SH-SY5Y (cell line): ENCODE measurements at regions not wholly inside any gene's neighbourhood (a gene's known extent, or its start where the extent isn't known, plus 50 kb on each side); places are given as distances from the start of the nearest gene placed in this dataset.

Source experiments
- GATA2 ChIP-seq: IDR thresholded peaks from 2 replicates; pipeline ENCODE4 v1.6.1; 2011; ENCODE audit warnings: mild to moderate bottlenecking, low read depth, low read length
- GATA3 ChIP-seq: IDR thresholded peaks from 2 replicates; pipeline ENCODE4 v1.6.1; 2011; ENCODE audit warnings: low read depth, mild to moderate bottlenecking, low read length, moderate library complexity

DNA sequence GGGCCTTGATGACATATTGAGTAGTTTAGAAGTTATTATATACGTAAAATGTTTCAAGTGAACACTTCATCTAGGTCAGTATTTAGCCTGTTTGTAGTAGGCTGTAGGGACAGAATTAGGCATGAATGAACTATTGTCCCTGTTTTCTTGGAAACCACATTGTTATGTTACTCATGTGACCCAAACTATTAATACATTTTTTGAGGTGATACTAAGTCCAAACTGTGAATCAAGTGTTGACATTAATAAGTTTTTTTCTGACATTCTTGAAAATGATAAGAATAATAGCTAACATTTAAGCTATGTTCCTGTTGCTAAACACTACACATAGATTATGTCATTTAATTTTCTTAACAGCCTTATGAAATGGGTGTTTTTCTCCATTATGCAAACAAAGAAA is 1642.7 kb upstream of the WWC1 start:
- no peak for TF ChIP-seq GATA3
- TF ChIP-seq GATA2, result no peak

DNA sequence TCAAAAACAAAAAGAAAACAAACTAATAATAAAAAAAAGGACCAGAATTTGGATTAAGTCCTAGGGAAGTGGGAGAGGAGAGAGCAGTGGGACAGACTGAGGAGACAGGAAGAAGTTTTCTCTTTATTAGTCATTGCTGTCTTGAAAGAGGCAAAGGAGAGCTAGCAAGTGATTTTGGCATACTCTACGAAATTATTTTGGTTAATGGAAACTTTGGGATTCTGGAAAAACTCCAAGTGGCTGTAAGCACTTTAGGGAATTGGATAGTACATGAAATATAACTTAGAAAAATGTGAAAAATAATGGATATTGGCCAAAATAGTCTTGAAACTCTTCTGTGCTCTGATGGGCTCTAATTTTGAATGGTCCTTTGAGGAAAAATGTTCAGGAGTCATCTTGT is 1641.8 kb upstream of the WWC1 start:
- no peak for TF ChIP-seq GATA2
- no peak for TF ChIP-seq GATA3

DNA sequence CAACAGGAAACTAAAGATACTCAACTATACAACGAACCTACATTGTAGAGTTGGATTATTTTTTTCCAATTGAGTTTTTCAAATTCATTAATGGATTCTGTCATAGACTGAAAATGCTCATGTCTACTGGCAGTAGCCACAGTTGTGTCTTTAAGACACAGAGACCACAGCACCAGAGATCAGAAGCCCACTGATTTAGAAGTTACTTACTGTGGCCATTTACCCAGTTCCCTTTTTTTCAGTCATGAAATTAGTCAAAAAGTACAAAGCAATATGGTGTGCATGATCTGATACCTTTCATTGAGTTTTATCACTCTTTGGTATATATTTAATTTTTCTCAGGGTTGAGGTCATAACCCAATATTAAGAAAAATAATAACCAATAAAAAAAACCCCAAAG is 1640.2 kb upstream of the WWC1 start:
- TF ChIP-seq GATA2, result no peak
- TF ChIP-seq GATA3, result no peak

DNA sequence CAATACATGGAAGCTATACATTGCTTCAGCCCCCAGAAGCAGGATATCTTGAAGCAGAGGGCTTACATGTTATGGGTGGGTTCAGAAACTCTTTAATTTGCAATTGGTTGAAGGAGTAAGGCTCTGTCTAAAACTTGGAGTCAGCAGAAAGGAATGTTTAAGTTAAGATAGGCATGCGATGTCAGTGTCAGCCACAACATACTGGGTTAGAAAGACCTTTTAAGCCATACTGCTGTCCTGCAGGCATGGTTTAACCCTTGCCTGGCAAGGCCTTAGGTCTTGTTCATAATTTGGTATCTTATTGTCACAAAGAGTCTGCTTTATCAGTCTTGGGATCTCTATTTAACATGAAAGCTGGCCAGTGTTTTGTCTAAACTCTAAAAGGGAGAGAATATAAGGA is 1619.6 kb upstream of the WWC1 start:
- TF ChIP-seq GATA2, result no peak
- no peak for TF ChIP-seq GATA3

DNA sequence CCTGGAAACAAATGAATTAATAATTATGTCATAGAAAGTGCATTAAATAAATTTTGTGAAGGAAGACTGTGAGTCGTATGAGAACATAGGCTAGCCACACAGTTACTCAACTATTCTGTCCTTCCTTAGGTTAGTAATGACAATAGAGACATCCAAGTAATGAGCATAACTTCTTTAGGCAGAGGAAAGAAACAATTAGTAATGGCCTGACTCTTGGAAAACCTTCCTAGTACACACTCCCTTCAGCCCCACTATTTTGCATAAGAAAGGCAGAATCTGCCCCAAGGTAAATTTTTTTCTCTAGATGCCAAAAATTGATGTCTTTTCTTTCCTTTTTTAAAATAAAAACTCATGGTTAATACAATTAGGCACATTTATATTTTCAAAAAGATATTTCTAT is 1619.0 kb upstream of the WWC1 start:
- TF ChIP-seq GATA2 (no peak), GATA3 (no peak)

DNA sequence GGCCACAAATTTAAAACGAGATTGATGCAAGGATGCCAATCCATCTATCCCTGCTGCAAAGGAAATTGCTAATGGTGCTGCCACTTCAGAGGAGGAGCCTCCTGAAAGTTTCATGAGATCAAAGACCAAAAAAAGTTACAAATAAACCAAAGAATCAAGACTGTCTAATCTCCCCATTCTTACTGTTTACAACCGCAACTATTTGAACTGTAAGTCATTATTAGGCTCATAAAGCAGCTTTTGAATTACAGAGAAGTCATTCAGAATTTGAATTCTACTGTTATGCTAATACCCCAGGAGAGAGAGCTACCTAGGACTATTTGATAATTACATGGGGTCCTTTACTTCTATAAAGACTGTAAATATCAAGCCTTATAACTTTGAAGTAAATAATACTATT is 1613.6 kb upstream of the WWC1 start:
- TF ChIP-seq GATA2 (no peak), GATA3 (no peak)

DNA sequence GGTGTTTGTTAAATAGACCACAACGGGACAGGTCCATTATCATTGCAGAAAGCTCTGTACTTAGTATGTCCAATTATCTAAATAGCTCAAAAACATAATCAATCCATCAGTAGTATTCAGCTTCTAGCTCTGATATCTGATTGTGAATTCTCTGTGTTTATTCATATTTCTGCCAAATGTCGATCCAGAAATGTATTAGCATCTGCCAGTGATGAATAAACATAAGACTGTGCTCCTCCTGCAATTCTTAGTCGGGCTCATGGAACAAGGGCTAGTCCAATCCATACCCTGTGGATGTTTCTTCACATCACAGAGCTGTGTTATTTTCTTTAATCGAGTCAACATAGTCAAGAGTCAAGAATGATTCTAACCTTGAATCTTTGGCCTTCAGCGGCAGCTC is 1612.1 kb upstream of the WWC1 start:
- TF ChIP-seq GATA3 (no peak), GATA2 (no peak)

DNA sequence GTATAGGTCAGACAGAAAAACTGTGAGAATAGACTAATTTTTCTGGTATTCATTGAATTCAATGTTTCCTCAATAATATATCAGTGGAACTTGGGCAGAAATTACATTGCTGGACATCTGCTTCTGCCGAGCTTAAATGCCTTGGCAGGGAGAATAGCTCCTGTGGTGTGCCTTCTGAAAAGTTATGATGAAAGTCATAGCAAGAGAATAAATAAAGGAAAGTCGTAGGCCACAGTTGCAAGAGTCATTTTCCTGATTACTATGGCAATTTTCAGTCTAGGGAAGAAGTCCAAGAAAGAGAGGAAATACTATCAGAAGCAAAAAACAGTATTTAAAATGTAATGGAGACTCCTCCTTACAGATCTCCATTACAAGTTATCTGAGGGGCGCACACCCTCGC is 1596.1 kb upstream of the WWC1 start:
- TF ChIP-seq GATA3, result no peak

DNA sequence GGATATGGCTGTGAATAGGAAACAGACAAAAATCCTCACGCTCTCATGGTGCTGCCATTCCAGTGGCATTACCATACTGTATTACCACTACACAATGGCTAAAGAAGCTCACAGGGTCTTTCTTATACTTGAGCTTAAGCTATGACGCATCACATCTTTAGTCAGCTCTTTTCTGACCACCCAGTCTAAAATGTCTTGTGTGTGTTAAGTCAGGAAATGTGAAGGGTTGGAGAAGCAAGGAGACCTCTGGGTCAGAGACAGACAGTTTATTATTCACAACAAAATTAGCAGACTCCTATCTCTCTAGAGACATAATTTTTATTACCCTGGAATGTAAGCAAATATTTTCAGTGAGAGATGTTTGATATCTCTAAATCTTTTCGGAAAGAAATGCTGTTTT is 1583.2 kb upstream of the WWC1 start:
- TF ChIP-seq GATA2 (no peak), GATA3 (no peak)

DNA sequence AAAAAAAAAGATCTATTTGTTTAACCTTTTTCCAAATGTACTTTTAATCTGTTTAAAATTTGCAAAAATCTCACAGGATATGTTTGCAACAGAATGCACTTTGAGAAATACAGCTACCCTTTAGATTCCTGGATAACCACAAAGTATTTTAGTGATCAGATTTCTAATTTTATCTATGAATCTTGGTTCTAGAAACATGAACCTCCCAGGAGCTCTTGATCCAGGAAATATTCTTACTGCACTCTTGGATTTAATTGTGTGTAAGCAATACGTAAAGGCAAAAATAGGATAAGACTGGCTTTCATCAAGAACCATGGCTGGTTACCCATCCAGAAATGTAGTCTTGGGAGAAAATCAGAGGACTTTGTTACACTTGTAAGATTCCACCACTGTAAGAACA is 1581.8 kb upstream of the WWC1 start:
- TF ChIP-seq GATA2 (no peak), GATA3 (no peak)

DNA sequence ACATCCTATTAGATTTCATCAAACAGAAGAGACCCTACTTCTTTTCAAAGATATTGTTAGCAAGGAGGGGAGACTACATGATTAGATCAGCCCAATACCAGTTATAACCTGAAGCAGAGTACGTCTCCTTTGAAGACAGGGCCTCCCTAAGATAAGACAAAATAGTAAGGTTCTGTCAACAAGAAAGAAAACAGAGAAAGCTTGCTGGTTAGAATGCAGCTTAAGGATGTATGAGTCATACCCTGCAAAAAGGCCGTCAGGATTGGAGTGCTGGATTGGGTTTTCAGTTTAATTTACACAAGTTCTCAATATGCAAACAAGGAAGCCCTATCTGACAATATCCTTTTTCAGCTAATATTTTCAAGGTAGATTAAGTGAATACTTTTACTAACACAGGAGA is 1581.2 kb upstream of the WWC1 start:
- no peak for TF ChIP-seq GATA2
- no peak for TF ChIP-seq GATA3

DNA sequence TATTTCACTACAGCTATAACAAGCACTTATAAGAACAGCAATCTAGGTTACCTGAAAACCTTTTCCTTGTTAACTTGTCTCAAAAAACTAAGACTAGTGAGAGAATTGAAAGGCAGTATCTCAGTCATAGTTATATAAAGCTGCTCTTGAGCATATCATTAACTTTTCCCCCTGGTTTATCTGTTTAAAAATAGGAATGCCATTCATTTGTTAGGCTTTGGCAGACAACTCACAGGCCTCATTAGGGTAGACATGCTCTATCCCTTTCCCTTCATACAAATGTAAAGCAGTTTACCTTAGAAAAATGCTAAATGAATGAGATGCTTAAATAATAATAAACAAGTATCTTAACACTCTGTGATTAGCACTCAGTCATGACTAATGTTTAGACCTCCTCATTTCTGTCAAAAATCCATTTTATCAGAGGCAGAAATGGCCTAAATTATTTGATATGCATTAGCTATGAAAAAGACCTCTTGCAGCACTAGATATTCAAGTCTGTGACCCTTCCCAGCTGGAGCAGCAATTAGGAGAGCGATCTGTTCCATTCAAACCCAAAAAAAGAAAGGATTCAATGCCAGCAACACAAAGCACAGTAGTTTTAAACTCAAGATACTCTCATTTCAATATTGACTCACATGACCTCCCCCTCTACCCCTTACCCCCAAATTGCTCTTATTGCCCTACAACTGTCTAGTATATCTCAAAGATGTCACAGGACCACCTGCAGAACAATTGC is 1578.8 kb upstream of the WWC1 start:
- TF ChIP-seq GATA2 (no peak), GATA3 (no peak)

DNA sequence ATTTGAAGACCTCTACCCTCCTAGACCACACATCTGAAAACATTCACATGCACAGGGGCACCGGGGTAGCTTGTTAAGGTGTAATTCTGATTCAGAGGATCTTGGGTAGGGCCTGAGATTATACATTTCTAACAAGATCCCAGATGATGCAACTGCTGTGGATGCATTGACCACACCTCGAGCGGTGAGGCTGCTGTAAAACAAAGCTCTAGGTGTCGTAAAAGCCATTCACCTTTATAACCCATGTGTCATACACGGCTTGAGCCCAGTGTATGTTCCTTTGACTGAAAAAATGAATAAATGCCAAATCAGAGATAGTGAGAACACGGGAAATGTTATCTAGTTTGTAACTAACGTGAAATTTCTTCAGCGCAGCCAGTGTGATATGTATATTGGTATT is 1578.2 kb upstream of the WWC1 start:
- no peak for TF ChIP-seq GATA2
- no peak for TF ChIP-seq GATA3

DNA sequence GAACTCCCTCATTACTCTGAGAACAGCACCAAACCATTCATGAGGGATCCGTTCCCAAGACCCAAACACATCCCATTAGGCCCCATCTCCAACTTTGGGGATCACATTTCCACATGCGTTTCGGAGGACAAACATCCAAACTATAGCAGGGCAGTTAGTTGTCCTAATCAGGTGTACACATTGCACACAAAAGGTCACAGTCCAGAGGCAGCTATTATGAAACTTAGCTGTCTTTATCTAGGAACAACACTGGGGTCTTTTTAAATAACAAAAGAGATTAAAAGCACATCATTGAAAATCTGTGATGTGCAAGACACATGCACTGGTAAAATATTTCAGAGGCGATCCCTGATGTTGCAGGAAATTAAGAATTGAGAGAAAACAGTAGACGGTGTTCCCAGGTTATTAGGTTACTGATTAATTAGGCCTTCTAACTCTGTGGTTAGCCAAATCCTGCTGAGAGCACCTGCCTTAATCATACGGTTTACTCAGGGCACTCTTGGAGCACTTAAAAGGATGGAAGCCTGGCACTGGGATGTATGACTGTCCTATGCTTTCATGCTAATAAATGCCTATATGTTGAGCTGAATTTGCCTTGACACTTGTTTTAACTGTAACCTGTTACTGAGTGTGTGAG is 1574.5 kb upstream of the WWC1 start:
- no peak for TF ChIP-seq GATA2

DNA sequence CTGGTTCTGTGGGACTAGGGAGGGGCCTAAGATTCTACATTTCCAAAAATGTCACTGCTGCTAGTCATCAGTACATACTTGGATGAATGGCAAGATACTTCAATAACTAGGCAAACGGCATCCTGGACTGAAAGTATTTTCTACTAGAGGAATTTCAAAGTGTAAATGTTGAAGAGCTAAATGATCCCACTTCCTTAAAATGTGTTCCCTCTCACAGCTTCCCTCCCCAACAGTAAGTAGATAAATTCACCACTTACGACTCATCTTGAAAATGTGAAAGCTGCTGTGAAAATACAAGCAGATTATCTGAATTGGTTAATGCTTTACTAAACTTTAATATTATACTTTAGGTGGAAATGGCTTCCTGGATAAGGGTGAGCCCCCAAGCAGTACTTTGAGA is 1571.5 kb upstream of the WWC1 start:
- TF ChIP-seq GATA2, result no peak
- no peak for TF ChIP-seq GATA3

DNA sequence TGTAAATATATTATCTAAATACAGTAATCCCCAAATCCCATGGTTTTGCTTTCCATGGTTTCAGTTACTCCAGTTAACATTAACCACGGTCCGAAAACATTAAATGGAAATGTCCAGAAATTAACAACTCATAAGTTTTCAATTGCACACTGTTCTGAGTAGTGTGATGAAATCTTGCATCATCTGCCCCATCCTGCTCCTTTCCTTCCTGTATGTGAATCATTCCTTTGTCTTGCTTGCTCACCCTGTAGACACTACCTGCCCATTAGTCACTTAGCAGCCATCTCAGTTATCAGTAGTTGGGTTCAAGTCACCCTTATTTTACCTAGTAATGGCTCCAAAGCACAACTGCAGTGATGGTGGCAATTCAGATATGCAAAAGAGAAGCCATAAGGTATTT is 1568.5 kb upstream of the WWC1 start:
- TF ChIP-seq GATA2 (no peak), GATA3 (no peak)
